SHP77 (cell line): ENCODE measurements at regions not wholly inside any gene's neighbourhood (a gene's known extent, or its start where the extent isn't known, plus 50 kb on each side); places are given as distances from the start of the nearest gene placed in this dataset.
"Not testable (repeated sequence)": the region's sequence is repeated elsewhere in the genome, so short reads cannot be mapped to it uniquely, and the experiment has no call there.

Experiments used
- DNase-seq, 2 experiments: peaks; one replicate each; lab custom pipeline; 2025; lab: John Stamatoyannopoulos, UW

GRCh38 chr12:89059721-89060541 is 292.4 kb downstream of the DUSP6 start:
- no peak for DNase-seq

DNA sequence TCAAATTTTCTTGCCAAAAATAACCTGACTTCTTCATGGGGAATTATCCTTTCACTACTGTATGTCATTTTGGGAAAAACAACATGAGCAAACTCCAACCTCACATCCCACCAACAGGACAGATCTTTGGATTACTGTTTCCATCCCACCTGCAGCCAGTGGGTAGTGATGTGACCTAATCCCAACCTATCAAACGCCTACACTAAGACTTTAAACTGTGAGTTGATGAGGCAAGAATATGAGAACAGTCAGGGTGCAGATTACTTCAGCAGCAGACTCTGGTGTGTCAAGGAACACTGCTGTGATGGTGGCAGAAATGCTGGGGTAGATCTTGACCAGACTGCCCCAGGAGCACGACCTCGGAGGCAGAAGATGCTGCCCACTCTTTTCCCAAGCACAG is 293.2 kb downstream of the DUSP6 start:
- no peak for DNase-seq

GRCh38 chr12:89058402-89058801 is 293.9 kb downstream of the DUSP6 start:
- DNase-seq: no peak

- not testable (repeated sequence) for DNase-seq
These were observed 298.5 kb downstream of the DUSP6 start for GRCh38 chr12:89053817-89054216.

DNA sequence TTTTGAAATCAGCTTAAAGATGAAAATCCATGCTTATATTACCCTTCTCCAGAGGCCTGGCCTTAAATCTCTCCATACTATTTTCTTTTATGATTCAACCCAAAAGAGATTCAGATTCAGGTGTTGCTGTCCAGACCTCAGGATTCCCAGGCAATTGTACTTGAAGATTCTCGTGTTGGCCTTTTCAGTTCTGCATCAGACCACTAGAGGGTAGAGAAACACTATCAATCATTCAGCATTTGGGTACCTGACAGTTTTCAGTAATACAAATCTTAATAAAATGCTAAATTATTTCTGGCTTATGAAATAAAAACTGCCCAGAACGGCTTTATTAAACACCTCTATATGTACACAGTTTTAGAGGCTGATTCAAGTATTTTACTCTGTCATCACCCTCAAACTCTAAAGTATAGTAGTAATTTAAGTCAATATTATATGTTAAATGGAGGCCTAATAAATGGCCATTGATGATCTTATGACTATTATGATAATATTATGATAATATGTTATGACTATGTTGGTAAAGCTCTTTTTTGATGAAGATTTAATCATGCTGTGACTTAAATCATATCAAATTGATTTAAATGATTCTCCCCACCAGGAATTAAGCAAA is 301.1 kb downstream of the DUSP6 start:
- DNase-seq: peak; percentile 53 to 62

DNA sequence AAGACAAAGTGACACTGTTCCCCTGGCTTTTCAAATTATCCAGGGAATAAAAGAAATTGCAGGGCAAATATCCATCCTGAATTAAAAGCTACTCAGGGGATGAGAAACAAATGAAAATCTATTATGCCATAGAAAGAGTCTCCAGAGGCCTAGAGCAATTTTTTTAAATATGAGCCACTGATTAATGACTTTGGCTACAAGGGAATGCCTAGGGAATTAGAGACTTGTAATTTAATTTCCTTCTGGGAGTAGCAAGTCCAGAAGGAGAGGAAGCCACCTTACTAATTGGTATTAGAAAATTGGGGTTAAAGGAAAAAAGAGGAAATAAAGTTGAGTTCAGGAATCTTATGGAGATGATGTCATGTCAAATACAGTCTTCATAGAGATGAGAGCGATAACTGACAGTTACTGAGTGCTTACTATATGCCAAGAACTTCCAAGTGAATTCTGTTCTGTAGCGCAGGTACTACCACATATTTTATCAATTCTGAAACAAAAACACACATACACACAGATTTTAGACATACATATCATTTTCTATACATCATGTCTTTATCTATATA is 304.4 kb downstream of the DUSP6 start:
- no peak for DNase-seq

DNA sequence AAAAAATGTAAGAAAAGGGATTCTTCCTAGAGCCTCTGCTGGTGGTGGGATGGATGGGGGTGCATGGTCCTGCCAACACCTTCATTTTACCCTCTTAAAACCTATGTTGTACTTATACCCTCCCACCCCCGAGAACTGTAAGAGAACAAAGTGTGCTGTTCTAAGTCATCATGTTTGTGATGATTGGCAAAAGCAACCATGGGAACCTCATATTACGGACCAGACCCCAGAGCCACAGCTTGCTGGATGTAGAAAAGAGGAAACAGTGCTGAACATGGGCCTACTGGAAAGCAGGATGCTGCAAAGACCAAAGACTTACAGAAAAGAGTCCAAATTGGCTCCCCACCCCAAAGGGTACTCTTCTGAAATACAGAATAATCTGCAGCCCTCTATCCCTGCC is 311.2 kb downstream of the DUSP6 start:
- DNase-seq: no peak

GRCh38 chr12:89040146-89040964 is 311.9 kb downstream of the DUSP6 start:
- peak; percentile 32 to 44 for DNase-seq

DNA sequence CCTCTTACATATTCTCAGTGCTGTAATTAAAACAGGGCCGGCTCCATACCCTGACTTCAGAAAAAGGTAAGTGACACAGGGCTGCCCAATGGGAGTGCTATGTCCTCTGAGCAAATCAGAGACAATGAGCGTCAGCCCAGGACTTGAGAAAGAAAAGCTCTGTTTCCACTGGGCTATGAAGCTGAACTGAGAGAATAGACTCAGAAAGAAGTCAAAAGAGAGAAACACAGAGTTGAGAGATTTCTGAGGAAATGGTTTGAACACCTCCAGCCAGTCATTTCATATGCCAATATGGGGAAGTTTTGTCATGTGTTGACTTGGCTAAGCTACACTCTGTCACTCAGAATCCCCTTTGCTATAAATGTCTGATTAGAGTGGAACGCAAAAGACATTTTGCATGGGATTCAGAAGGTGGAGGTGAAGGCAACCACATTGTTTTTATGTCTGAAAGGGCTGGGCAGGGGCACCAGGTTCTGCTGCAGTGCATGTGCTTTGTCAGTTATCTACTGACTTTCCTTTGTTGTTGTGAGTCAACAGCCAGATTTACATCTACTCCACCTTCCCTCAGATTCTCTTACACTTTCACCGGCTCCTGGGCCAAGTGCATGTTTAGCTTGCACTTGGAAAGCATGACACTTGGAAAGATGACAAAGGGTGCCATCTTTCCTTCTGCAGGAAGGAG is 313.3 kb downstream of the DUSP6 start:
- no peak for DNase-seq

DNA sequence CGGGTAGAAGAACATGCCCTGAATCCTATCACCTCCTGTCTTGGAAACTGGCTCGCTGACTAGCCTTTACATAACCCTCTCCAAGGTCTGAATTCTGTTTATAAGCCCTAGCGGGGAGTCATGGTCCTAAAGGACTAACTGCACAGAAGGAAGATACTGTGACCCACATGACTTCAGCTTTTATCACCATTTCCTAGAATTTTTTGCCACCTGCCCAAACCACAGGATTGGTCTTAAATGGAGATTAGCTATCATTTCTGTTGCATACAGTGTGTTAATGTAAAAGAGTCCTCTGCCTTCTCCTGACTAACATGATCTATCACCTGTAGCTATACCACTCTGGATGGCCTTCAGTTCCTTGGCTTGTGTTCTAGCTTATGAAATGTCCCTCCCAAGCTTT is 319.2 kb downstream of the DUSP6 start:
- DNase-seq: no peak

DNA sequence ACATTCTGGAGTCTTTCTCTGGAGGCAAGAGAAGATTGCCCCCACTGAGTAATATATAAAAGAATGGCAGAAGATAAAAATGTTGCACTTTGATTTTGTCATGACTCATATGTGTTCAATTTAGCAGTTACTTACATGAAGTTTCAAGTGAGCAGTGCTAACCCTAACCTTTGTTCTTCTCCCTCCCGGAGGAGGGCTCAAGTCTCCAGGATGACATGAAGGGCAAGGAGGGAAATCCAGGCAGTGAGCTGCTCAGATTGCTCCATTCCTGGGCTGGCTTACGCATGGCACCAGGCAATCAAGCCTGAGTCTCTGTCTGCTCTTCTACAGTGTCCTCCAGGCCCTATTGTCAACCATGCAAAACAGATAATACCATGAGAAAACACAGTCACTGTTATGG is 322.3 kb downstream of the DUSP6 start:
- no peak for DNase-seq

- no peak for DNase-seq
These were observed 327.7 kb downstream of the DUSP6 start for GRCh38 chr12:89024580-89024979.

DNA sequence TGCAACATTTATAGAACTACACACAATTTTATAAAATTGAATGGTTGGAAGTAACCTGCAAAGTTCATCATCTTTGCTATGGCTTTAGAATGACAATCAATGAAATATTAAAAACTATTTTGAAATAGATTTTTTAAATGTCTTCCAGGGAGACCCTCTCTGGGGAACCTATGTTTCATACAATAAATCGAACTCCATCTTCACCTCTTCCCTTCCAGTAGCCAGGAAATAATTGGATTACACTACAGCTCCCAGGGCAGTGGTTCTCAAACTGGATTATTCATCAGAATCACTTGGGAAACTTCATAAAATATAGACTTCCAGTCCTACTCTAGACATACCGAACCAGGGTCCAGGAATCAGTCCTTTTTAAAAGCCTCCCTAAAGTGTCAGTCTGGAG is 328.4 kb downstream of the DUSP6 start:
- DNase-seq: no peak

DNA sequence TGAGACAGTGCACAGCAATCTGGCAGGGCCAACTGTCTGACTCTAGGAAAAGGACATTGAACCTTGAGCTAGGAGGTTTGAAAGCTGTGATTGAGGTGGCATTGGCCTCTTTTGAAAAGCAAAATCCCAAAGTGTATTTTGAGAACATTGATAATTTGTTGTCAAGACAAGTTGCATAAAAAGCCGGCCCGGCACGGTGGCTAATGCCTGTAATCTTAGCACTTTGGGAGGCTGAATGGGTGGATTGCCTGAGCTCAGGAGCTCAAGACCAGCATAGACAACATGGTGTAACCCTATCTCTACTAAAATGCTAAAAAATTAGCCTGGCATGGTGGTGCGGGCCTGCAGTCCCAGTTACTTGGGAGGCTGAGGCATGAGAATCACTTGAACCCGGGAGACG is 331.6 kb downstream of the DUSP6 start:
- DNase-seq: no peak

DNA sequence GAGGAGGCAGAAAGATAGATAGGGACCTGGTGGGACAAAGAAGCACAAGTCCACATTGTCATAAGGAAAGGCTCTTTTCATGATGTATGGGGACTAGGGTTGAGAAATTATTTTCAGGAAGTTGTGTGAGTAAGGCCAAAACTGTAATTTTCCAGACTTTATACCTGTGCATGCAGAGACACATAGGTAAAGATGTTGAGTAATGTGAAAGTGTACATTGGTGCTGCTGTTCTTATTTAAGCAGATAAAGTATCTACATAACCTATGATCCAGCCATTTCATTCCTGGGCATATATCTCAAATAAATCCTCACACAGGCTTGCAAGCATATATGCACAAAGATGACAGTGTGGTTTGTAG is 332.2 kb downstream of the DUSP6 start:
- no peak for DNase-seq

- DNase-seq: peak; percentile 86 to 93
These were observed 332.7 kb downstream of the DUSP6 start for GRCh38 chr12:89019439-89020120.

DNA sequence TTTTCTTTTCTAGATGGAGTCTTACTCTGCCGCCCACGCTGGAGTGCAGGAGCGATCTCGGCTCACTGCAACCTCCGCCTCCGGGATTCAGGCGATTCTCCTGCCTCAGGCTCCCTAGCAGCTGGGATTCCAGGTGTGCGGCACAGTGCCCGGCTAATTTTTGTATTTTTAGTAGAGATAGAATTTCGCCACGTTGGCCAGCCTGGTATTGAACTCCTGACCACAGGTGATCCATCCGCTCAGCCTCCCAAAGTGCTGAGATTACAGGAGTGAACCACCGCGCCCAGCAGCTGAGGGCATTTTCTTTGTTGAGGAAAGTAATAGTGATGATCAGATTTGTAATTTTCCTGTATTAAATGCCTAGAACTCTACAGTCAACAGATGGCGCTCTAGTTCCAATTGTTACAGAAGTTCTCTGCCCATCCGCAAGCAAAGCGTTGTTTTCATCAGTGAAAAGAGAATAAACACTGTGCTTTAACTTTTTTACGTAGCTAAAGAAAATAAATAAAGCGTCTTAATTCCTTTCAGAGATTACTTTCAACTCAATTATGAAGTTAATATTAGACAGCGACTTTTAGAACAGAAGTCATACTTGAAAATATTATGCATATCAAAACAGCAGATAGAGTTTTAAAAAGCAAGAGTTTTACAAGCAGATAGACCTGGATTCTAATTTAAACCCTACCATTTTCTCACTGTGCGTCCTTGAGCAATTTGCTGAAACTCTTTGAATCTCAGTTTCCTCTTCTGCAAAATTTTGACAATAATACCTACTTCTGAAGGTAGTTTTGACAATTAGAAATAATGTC is 335.1 kb downstream of the DUSP6 start:
- DNase-seq: peak; percentile 76 to 78

GRCh38 chr12:89015419-89015818 is 336.9 kb downstream of the DUSP6 start:
- no peak for DNase-seq

DNA sequence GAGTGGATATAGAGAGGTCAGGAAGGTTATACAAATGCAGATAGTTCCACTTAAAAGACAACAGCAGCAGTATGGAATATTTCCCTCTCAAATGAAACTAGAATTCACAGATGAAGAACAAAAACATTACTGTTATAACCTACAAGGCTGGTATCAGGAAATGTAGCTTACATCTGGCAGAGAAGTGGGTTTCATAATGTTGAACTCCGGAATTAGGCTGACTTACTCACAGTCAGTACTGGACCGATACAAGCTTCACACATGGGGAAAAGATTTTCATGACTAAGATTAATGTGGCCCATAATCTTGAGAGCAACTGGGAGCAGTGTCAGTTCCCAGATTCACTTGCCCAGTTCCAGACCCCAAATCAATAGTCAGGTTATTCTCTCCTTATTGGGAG is 353.9 kb downstream of the DUSP6 start:
- no peak for DNase-seq

DNA sequence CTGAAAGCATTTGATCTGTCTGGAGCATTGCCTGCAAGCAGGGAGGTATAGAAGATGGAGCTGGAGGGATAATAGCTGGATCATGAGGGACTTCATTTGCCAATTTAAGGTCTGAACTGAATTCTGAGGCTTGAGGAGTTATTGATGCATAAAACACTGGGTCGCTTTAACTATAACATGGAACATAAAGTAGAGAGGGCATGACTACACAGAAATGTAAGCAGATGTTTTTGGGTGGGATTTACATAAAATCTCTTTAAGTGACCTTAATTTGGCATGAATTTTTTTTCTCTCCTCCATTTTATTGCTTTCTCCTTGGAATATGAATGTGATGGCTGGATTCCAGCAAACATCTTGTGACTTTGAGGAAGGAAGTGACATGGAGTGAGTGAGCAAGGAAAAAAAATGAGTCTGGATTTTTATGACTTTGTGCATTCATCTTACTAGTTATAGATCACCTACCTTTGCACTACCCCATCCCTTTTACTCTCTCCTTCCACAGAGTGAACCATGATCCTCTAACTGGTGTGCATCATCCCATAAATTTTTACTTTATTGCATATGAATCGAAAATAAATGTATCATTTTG is 356.0 kb downstream of the DUSP6 start:
- no peak for DNase-seq
